ENCODE measurements at regions not wholly inside any gene's neighbourhood (a gene's known extent, or its start where the extent isn't known, plus 50 kb on each side); places are given as distances from the start of the nearest gene placed in this dataset.

- no peak for TF ChIP-seq CTCF (IDR thresholded peaks at IDR 0.05)
- TF ChIP-seq POLR2A (IDR thresholded peaks at IDR 0.05), result no peak
These were observed 52.1 kb upstream of the RAP1GDS1 start for GRCh38 chr4:98209111-98209510.

Data from testis (tissue), 2 donors.